ENCODE measurements at regions not wholly inside any gene's neighbourhood (a gene's known extent, or its start where the extent isn't known, plus 50 kb on each side); places are given as distances from the start of the nearest gene placed in this dataset.

DNA sequence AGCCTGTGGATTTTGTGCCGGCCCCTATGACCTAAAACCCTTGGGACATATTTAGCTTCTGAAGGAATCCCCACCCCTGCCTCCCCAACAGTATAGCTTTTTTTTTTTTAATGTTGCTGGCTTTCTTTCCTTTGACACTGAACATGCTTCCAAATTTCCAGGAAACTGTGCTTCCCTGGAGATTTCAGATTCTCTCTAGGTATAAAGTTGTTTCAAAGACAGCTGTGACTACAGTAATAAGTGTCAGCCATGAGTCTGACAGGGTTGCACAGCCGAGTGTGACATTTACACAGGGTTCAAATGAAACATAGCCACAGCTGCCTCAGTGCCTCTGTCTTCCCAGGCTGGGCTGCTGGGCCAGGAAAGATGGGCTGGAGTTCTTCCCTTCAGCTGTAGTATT lies 466.6 kb upstream of the COBL start:
- no peaks in the 10 kb centered on the region for H3K27me3 ChIP-seq (replicated peaks)
- H3K4me3 ChIP-seq (ENCODE audit: low read depth, low read length): no peak overlapping the region
- in situ Hi-C loops (cut with HindIII; ENCODE audit: low pct_ligation_motif_present, low sequenced_read_pairs): no loop called here
- no peak for DNase-seq
- TF ChIP-seq, protein P1, sequence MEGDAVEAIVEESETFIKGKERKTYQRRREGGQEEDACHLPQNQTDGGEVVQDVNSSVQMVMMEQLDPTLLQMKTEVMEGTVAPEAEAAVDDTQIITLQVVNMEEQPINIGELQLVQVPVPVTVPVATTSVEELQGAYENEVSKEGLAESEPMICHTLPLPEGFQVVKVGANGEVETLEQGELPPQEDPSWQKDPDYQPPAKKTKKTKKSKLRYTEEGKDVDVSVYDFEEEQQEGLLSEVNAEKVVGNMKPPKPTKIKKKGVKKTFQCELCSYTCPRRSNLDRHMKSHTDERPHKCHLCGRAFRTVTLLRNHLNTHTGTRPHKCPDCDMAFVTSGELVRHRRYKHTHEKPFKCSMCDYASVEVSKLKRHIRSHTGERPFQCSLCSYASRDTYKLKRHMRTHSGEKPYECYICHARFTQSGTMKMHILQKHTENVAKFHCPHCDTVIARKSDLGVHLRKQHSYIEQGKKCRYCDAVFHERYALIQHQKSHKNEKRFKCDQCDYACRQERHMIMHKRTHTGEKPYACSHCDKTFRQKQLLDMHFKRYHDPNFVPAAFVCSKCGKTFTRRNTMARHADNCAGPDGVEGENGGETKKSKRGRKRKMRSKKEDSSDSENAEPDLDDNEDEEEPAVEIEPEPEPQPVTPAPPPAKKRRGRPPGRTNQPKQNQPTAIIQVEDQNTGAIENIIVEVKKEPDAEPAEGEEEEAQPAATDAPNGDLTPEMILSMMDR (IDR thresholded peaks at IDR 0.05; ENCODE audit: low read depth, low read length, missing control alignments): no peak
- no peaks in the 10 kb centered on the region for H3K36me3 ChIP-seq (replicated peaks)
- no peak overlapping the region for H3K27ac ChIP-seq

DNA sequence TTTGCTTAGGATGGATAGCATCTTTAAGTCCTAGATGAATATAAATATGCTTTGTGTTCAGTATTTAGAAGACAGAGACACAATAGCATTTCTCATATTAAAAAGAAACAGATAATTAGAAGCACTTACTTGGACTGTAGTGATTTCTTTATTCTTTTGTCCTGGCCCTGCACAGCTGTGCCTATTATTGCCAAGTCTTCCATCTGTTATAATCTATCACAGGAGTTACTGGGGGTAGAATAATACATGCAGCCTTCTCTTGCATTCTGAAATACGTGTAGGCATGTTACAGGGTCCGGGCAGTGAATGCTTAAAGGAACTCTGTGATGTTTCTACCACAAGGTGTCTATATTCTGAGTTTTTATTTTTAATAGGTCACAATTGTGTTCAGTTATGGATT lies 461.5 kb upstream of the COBL start:
- DNase-seq: no peak
- Histone ChIP-seq H3K36me3 (replicated peaks) (no peaks in the 10 kb centered on the region), H3K27ac (no peak overlapping the region), H3K27me3 (replicated peaks) (no peaks in the 10 kb centered on the region), H3K4me3 (ENCODE audit: low read depth, low read length) (no peak overlapping the region)
- TF ChIP-seq, protein P1 (IDR thresholded peaks at IDR 0.05; ENCODE audit: low read depth, low read length, missing control alignments): no peak
- in situ Hi-C loops (cut with HindIII; ENCODE audit: low pct_ligation_motif_present, low sequenced_read_pairs): no loop called here

DNA sequence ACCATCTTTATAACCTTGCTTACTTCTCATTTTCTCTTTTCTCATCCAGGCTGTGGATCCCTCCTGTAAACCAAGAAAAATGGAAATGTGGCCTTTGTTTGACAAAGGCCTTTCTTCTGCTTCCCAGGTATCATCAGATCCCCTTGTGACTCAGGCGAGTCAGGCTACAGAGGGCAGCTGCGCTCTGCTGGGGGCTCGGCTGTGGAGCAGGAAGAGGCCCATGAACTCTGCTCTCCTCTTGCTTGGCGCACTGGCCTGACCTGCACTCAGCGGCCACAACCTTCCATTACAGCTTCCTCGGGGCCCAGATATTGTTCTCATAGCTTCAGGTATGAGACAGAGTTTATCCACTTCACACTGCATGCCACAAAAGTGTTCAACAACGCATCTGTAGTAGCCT lies 457.6 kb upstream of the COBL start:
- Histone ChIP-seq H3K4me3 (ENCODE audit: low read depth, low read length) (no peak overlapping the region), H3K27me3 (replicated peaks) (no peaks in the 10 kb centered on the region), H3K36me3 (replicated peaks) (no peaks in the 10 kb centered on the region), H3K27ac (no peak overlapping the region)
- TF ChIP-seq, protein P1 (IDR thresholded peaks at IDR 0.05; ENCODE audit: low read depth, low read length, missing control alignments): no peak
- in situ Hi-C loops (cut with HindIII; ENCODE audit: low pct_ligation_motif_present, low sequenced_read_pairs): no loop called here
- DNase-seq: no peak

DNA sequence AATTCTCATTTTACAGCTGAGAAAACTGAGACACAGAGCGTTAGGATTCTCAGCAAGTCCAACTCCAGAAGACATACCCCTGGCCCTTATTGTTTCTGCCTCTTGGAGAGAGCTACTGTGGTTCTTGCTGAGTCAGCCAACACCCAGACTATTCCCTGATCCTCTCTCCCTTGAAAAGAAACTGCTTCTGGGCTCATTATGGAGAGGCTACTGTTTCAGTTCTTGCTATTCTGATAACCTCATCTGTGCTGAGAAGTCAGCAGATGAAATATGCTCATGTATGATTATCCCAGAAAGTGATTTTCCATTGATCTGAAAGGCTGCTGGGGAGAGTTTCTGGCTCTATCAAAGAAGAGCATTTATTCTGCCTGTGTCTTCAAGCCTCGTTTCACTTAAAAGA lies 455.6 kb upstream of the COBL start:
- no peak overlapping the region for H3K27ac ChIP-seq

DNA sequence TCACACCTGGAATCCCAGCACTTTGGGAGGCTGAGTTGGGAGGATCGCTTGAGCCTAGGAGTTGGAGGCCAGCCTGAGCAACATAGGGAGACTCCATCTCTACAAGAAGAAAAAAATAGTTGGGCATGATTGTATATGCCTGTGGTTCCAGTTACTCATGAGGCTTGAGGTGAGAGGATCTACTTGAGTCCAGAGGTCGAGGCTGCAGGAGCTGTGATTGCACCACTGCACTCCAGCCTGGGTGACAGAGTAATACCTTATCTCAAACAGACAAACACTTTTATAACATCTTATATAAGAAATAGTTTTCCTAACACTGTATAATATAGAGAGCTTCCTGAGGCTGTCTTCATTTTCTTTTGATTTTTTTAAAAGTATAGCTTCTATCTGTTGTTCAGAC lies 448.4 kb upstream of the COBL start:
- no peaks in the 10 kb centered on the region for H3K36me3 ChIP-seq (replicated peaks)
- H3K27me3 ChIP-seq (replicated peaks): no peaks in the 10 kb centered on the region
- no peak overlapping the region for H3K4me3 ChIP-seq (ENCODE audit: low read depth, low read length)
- no peak overlapping the region for H3K27ac ChIP-seq
- in situ Hi-C loops (cut with HindIII; ENCODE audit: low pct_ligation_motif_present, low sequenced_read_pairs): no loop called here
- TF ChIP-seq, protein P1 (IDR thresholded peaks at IDR 0.05; ENCODE audit: low read depth, low read length, missing control alignments): no peak
- no peak for DNase-seq

More for the DNA sequence above, 455.6 kb upstream of the COBL start:
- DNase-seq: no peak
- TF ChIP-seq, protein P1 (IDR thresholded peaks at IDR 0.05; ENCODE audit: low read depth, low read length, missing control alignments): no peak
- no peak overlapping the region for H3K4me3 ChIP-seq (ENCODE audit: low read depth, low read length)
- H3K27me3 ChIP-seq (replicated peaks): no peaks in the 10 kb centered on the region
- no peaks in the 10 kb centered on the region for H3K36me3 ChIP-seq (replicated peaks)
- in situ Hi-C loops (cut with HindIII; ENCODE audit: low pct_ligation_motif_present, low sequenced_read_pairs): no loop called here

DNA sequence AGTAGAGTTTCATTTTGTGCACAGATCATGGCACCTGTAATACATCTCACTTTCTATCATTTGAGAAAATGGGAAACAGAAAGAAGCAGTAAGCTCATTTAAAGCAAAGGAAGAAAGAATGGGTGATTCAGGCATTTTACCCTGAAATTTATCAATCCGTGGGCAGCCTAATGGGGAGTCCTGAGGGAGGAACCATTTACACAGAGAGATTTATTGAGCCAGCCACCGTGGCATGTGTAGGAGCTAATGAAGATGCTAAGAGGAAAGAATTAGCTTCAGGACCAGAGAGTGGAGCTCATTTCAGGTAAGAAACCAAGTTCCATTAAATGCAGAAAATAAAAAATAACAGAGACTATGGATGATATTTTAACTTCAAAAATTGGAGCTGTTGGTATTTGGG lies 443.4 kb upstream of the COBL start:
- DNase-seq: no peak
- TF ChIP-seq, protein P1 (IDR thresholded peaks at IDR 0.05; ENCODE audit: low read depth, low read length, missing control alignments): no peak
- H3K36me3 ChIP-seq (replicated peaks): no peaks in the 10 kb centered on the region
- H3K27ac ChIP-seq: no peak overlapping the region
- H3K27me3 ChIP-seq (replicated peaks): no peaks in the 10 kb centered on the region
- no peak overlapping the region for H3K4me3 ChIP-seq (ENCODE audit: low read depth, low read length)
- in situ Hi-C loops (cut with HindIII; ENCODE audit: low pct_ligation_motif_present, low sequenced_read_pairs): no loop called here

Data from brain microvascular endothelial cell (primary cell).